ENCODE measurements at regions not wholly inside any gene's neighbourhood (a gene's known extent, or its start where the extent isn't known, plus 50 kb on each side); places are given as distances from the start of the nearest gene placed in this dataset.
"Not testable (repeated sequence)": the region's sequence is repeated elsewhere in the genome, so short reads cannot be mapped to it uniquely, and the experiment has no call there.

- no peak for TF ChIP-seq CTCF (IDR thresholded peaks at IDR 0.05; ENCODE audit: low read depth, low read length, missing control alignments)
- DNase-seq (ENCODE audit: extremely low read depth, low read depth) = no peak
These were observed 1163.2 kb upstream of the SORCS1 start for GRCh38 chr10:108327706-108328105.

GRCh38 chr10:108323274-108323798 lies 1158.8 kb upstream of the SORCS1 start:
- TF ChIP-seq CTCF (IDR thresholded peaks at IDR 0.05; ENCODE audit: low read depth, low read length, missing control alignments) = no peak
- H3K4me3 ChIP-seq (replicated peaks; ENCODE audit: low read depth, low read length) = no peak overlapping the region
- no peak for DNase-seq (ENCODE audit: extremely low read depth, low read depth)

More at GRCh38 chr10:108327706-108328105, 1163.2 kb upstream of the SORCS1 start:
- no peak overlapping the region for H3K4me3 ChIP-seq (replicated peaks; ENCODE audit: low read depth, low read length)

- H3K4me3 ChIP-seq (replicated peaks; ENCODE audit: low read depth, low read length) = no peak overlapping the region
- no peak for TF ChIP-seq CTCF (IDR thresholded peaks at IDR 0.05; ENCODE audit: low read depth, low read length, missing control alignments)
- no peak for DNase-seq (ENCODE audit: extremely low read depth, low read depth)
These were observed 1155.1 kb upstream of the SORCS1 start for GRCh38 chr10:108319434-108320222.

GRCh38 chr10:108315636-108316035 lies 1151.1 kb upstream of the SORCS1 start:
- H3K4me3 ChIP-seq (replicated peaks; ENCODE audit: low read depth, low read length); DNase-seq (ENCODE audit: extremely low read depth, low read depth): not testable (repeated sequence)

- DNase-seq (ENCODE audit: extremely low read depth, low read depth) = no peak
- TF ChIP-seq CTCF (IDR thresholded peaks at IDR 0.05; ENCODE audit: low read depth, low read length, missing control alignments) = no peak
These were observed 1143.4 kb upstream of the SORCS1 start for GRCh38 chr10:108307925-108308312.

GRCh38 chr10:108307250-108307924 lies 1142.9 kb upstream of the SORCS1 start:
- TF ChIP-seq CTCF (IDR thresholded peaks at IDR 0.05; ENCODE audit: low read depth, low read length, missing control alignments) = no peak
- H3K4me3 ChIP-seq (replicated peaks; ENCODE audit: low read depth, low read length) = no peak overlapping the region
- DNase-seq (ENCODE audit: extremely low read depth, low read depth) = no peak

More at GRCh38 chr10:108307925-108308312, 1143.4 kb upstream of the SORCS1 start:
- H3K4me3 ChIP-seq (replicated peaks; ENCODE audit: low read depth, low read length) = no peak overlapping the region

GRCh38 chr10:108303149-108303548 lies 1138.6 kb upstream of the SORCS1 start:
- no peak for DNase-seq (ENCODE audit: extremely low read depth, low read depth)
- TF ChIP-seq CTCF (IDR thresholded peaks at IDR 0.05; ENCODE audit: low read depth, low read length, missing control alignments) = no peak
- no peak overlapping the region for H3K4me3 ChIP-seq (replicated peaks; ENCODE audit: low read depth, low read length)
